Uterus (tissue), 3 donors: ENCODE measurements at regions not wholly inside any gene's neighbourhood (a gene's known extent, or its start where the extent isn't known, plus 50 kb on each side); places are given as distances from the start of the nearest gene placed in this dataset.

Experiments used
- DNase-seq, 2 donors: peaks; one replicate each; pipeline ENCODE4 v3.0.0-alpha.2; 2019 to 2020
- H3K27ac ChIP-seq, 2 donors: fragments of 200-600 bp; sonication (generic); 1 replicate in 1 of 2; 2 replicates in 1 of 2; pipeline ENCODE4 v1.5.1; 2016 to 2018
- H3K27me3 ChIP-seq, 2 donors: fragments of 200-600 bp; sonication (generic); one replicate each; pipeline ENCODE4 v1.5.1; 2018 to 2019; ENCODE audit warnings: control low read depth in 1 of 2
- H3K36me3 ChIP-seq, 2 donors: fragments of 200-600 bp; sonication (generic); one replicate each; pipeline ENCODE4 v1.5.1; 2019; ENCODE audit warnings: control low read depth in 1 of 2
- H3K4me1 ChIP-seq, 2 donors: fragments of 200-600 bp; sonication (generic); one replicate each; pipeline ENCODE4 v1.5.1; 2018 to 2019; ENCODE audit warnings: control low read depth in 1 of 2
- H3K4me3 ChIP-seq, 2 donors: fragments of 200-600 bp; sonication (generic); 1 replicate in 1 of 2; 2 replicates in 1 of 2; pipeline ENCODE4 v1.5.1; 2018 to 2019; ENCODE audit warnings: mild to moderate bottlenecking in 1 of 2
- H3K9me3 ChIP-seq, 2 donors: fragments of 200-600 bp; sonication (generic); one replicate each; pipeline ENCODE4 v1.5.1; 2019; ENCODE audit warnings: control low read depth in 1 of 2
- POLR2A ChIP-seq, 2 donors: fragments of 450-650 bp; IDR thresholded peaks; one replicate each; pipeline ENCODE4 v1.6.1; 2016; ENCODE audit warnings: antibody characterized with exemption in 2 of 2, mild to moderate bottlenecking in 1 of 2, moderate library complexity in 1 of 2
- intact Hi-C: fragments of 100-400 bp; cut with DNase I; formaldehyde crosslinking; loops from one replicate; pipeline ENCODE4 v1.15.1; 2023; ENCODE audit warnings: low total_unique reads
- TF ChIP-seq, protein P1 (sequence below), 4 experiments: fragments of 200-600 bp in 2 of 4; fragments of 450-650 bp in 2 of 4; sonication (generic) in 2 of 4; IDR thresholded peaks; one replicate each; pipeline ENCODE4 v1.5.1; 2016 to 2019; ENCODE audit warnings: antibody characterized with exemption in 4 of 4, mild to moderate bottlenecking in 2 of 4, moderate library complexity in 1 of 4
- donor health status: DM: yes; HTN: yes; CAD: no.

GRCh38 chr18:1392865-1393734, 488.4 kb downstream of the ADCYAP1 start:
- Histone ChIP-seq H3K4me3 (no peak overlapping the region), H3K36me3 (no peaks in the 10 kb centered on the region), H3K27me3 (no peaks in the 10 kb centered on the region), H3K4me1 (no peaks in the 10 kb centered on the region), H3K27ac (no peak overlapping the region), H3K9me3 (no peaks in the 10 kb centered on the region)
- intact Hi-C loops, result no loop called here
- no peak for DNase-seq
- no peak for TF ChIP-seq POLR2A (IDR thresholded peaks at IDR 0.05)
- TF ChIP-seq, protein P1, sequence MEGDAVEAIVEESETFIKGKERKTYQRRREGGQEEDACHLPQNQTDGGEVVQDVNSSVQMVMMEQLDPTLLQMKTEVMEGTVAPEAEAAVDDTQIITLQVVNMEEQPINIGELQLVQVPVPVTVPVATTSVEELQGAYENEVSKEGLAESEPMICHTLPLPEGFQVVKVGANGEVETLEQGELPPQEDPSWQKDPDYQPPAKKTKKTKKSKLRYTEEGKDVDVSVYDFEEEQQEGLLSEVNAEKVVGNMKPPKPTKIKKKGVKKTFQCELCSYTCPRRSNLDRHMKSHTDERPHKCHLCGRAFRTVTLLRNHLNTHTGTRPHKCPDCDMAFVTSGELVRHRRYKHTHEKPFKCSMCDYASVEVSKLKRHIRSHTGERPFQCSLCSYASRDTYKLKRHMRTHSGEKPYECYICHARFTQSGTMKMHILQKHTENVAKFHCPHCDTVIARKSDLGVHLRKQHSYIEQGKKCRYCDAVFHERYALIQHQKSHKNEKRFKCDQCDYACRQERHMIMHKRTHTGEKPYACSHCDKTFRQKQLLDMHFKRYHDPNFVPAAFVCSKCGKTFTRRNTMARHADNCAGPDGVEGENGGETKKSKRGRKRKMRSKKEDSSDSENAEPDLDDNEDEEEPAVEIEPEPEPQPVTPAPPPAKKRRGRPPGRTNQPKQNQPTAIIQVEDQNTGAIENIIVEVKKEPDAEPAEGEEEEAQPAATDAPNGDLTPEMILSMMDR (IDR thresholded peaks at IDR 0.05), result no peak

DNA sequence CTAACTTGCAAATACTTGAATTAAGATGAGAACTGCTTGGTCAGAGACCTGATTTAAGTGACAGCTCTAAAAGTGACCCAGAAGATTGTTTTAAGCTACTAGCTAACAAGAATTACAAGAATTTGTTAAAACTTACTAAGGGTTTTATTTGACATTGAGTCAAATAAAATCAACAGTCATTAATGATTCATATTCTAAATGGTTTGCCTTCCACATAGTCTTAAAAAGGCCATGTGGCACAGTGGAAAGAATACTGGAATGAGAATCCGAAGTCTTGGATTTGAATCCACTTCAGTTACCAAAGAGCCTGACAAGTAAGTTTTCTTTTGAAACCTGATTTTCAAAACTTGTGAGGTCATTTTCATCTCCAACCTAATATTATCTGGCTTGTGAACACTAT, 489.3 kb downstream of the ADCYAP1 start:
- no peaks in the 10 kb centered on the region for H3K36me3 ChIP-seq
- TF ChIP-seq POLR2A (IDR thresholded peaks at IDR 0.05), result no peak
- TF ChIP-seq, protein P1 (IDR thresholded peaks at IDR 0.05), result no peak
- H3K4me1 ChIP-seq, result no peaks in the 10 kb centered on the region
- no peaks in the 10 kb centered on the region for H3K9me3 ChIP-seq
- H3K4me3 ChIP-seq, result no peak overlapping the region
- no peak overlapping the region for H3K27ac ChIP-seq
- no peak for DNase-seq
- no peaks in the 10 kb centered on the region for H3K27me3 ChIP-seq
- intact Hi-C loops, result no loop called here

DNA sequence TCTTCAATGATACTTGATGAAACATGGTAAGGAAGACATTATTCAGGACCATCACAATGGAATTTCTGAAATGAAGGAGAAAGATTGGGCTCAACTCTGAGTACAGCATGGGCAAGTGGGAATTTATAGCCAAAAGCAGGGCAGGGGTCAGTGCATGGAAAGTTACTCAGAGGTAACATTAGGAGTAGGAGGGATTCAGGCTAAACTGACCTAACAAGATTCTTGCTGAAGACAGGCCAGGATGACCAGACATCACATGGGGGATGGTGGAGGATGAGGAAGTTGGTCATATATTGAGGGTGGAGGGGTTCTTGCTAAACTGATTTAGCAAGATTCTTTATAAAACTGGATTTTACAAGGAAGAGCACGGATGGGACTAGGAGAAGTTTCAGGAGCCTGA, 489.8 kb downstream of the ADCYAP1 start:
- H3K36me3 ChIP-seq, result no peaks in the 10 kb centered on the region
- H3K4me3 ChIP-seq, result no peak overlapping the region
- intact Hi-C loops, result no loop called here
- no peaks in the 10 kb centered on the region for H3K9me3 ChIP-seq
- H3K27ac ChIP-seq, result no peak overlapping the region
- DNase-seq, result no peak
- no peaks in the 10 kb centered on the region for H3K27me3 ChIP-seq
- H3K4me1 ChIP-seq, result no peaks in the 10 kb centered on the region
- TF ChIP-seq, protein P1 (IDR thresholded peaks at IDR 0.05), result no peak
- no peak for TF ChIP-seq POLR2A (IDR thresholded peaks at IDR 0.05)

DNA sequence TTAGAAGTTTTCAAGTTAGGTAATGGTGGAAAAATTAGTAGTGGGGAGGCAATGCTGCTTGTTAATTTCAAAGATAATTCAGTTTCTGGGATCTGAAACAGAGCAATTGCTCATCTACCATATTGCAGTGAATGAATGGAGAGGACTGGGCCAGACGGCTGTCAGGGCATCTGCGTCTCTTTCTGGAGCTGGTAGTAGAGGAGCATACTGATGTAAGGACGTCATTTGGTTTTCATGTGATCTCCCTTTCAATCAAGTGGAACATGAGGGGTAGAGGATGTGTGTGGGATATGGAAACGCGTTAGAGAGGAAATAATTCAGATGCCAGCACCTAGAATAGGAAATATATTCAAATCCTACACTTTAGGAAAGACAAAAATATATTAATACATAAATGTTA, 490.3 kb downstream of the ADCYAP1 start:
- DNase-seq, result no peak
- Histone ChIP-seq H3K27ac (no peak overlapping the region), H3K36me3 (no peaks in the 10 kb centered on the region), H3K4me3 (no peak overlapping the region), H3K4me1 (no peaks in the 10 kb centered on the region), H3K27me3 (no peaks in the 10 kb centered on the region), H3K9me3 (no peaks in the 10 kb centered on the region)
- TF ChIP-seq, protein P1 (IDR thresholded peaks at IDR 0.05), result no peak
- no peak for TF ChIP-seq POLR2A (IDR thresholded peaks at IDR 0.05)
- intact Hi-C loops, result no loop called here

DNA sequence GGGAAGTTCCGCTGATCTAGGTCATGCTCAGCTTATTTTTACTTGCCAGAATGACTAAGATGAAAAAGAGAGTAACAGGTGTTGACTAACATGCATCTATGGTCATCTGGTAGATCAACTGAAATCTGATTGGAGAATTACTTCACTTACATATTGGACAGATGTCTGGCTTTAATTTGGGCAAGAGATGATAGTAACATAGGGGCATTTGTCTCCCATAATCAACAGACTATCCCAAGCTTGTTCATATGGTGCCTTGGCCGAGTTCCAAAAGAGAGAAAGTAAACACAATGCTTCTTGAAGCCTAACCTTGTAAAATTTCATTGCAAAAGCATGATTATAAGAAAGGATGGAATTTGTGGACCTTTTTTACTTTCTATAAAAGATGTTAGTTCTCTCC, 503.7 kb downstream of the ADCYAP1 start:
- intact Hi-C loops, result no loop called here
- TF ChIP-seq POLR2A (IDR thresholded peaks at IDR 0.05), result no peak
- TF ChIP-seq, protein P1 (IDR thresholded peaks at IDR 0.05), result no peak
- Histone ChIP-seq H3K27me3 (no peaks in the 10 kb centered on the region), H3K9me3 (no peaks in the 10 kb centered on the region), H3K36me3 (no peaks in the 10 kb centered on the region), H3K27ac (no peak overlapping the region), H3K4me1 (no peaks in the 10 kb centered on the region), H3K4me3 (no peak overlapping the region)
- no peak for DNase-seq
